ENCODE measurements at regions not wholly inside any gene's neighbourhood (a gene's known extent, or its start where the extent isn't known, plus 50 kb on each side); places are given as distances from the start of the nearest gene placed in this dataset.
A peak's percentile ranks its signal among the peaks of the same experiment; 100 is the strongest.
"Not testable (repeated sequence)": the region's sequence is repeated elsewhere in the genome, so short reads cannot be mapped to it uniquely, and the experiment has no call there.

DNA sequence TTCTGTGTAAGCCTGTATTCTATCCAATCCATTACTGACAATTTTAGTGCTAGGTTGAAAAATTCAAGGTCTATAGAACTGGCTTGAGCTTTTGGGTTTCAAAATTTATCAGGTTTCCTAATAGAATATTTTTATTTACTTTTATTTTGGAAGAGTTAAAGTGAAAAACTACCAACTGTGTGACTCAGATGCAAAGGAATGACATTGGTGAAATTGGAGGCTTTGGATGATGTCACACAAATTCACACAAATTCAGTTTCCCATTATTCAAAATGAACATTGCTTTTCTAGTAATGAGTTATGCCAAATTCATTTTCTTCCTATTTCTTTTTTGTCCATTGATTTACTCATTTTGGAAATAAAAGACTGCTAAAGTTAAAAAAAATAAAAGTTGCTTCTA is 186.9 kb downstream of the ALX1 start:
- Histone ChIP-seq H3K9ac (ENCODE audit: low read depth, low read length) (no peak overlapping the region), H3K4me1 (ENCODE audit: control insufficient read depth, insufficient read depth, low read length) (peaks cover 21% of the 10 kb centered on the region), H3K27ac (ENCODE audit: low read depth, low read length) (no peak overlapping the region)

DNA sequence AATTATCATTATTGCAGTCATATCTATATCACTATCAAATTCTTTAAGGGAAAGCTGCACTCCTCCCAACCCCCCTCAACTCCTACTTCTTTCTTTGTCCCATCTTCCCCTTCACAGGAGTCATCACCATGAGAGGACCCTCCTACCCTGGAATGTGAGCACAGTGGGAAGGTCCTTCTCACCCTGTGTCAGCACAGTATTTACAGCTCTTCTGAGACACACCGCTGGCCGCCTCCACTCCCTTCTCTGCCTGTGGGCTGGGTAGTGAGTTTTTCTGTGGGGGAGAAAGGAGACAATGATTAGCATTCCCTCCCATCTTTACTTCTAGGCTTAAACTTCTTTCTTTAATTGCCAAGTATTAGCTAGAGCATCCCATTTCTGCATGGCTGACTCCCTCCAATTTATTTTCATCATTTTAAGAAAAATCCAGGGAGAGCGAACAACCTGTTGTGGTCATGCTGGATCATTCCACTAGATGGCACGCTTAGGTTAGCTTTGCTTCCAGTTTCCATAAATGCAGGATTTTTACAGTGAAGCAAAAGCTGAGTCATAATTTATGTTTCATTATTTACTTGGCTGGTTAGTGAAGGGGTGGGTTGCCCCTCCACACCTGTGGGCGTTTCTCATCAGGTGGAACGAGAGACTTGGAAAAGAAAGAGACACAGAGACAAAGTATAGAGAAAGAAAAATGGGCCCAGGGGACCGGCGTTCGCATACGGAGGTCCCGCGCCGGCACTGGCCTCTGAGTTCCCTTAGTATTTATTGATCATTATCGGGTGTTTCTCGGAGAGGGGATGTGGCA is 188.5 kb downstream of the ALX1 start:
- peak overlapping the region; percentile 86 for H3K27ac ChIP-seq (ENCODE audit: low read depth, low read length)
- no peaks in the 10 kb centered on the region for H3K9me3 ChIP-seq (ENCODE audit: control insufficient read depth, insufficient read depth, low read length)
- H3K27me3 ChIP-seq (ENCODE audit: control insufficient read depth, insufficient read depth, low read length): no peaks in the 10 kb centered on the region
- H3K4me3 ChIP-seq (ENCODE audit: low read depth, low read length): peak overlapping the region; percentile 50
- H3K4me1 ChIP-seq (ENCODE audit: control insufficient read depth, insufficient read depth, low read length): peaks cover 21% of the 10 kb centered on the region
- peak overlapping the region; percentile 47; the same call in 1 of the 2 replicates for H3K9ac ChIP-seq (ENCODE audit: low read depth, low read length)
- no peaks in the 10 kb centered on the region for H3K36me3 ChIP-seq (ENCODE audit: control insufficient read depth, insufficient read depth, low read length)

More for the DNA sequence above, 186.9 kb downstream of the ALX1 start:
- Histone ChIP-seq H3K9me3 (ENCODE audit: control insufficient read depth, insufficient read depth, low read length) (no peaks in the 10 kb centered on the region), H3K27me3 (ENCODE audit: control insufficient read depth, insufficient read depth, low read length) (no peaks in the 10 kb centered on the region), H3K4me3 (ENCODE audit: low read depth, low read length) (no peak overlapping the region), H3K36me3 (ENCODE audit: control insufficient read depth, insufficient read depth, low read length) (no peaks in the 10 kb centered on the region)

DNA sequence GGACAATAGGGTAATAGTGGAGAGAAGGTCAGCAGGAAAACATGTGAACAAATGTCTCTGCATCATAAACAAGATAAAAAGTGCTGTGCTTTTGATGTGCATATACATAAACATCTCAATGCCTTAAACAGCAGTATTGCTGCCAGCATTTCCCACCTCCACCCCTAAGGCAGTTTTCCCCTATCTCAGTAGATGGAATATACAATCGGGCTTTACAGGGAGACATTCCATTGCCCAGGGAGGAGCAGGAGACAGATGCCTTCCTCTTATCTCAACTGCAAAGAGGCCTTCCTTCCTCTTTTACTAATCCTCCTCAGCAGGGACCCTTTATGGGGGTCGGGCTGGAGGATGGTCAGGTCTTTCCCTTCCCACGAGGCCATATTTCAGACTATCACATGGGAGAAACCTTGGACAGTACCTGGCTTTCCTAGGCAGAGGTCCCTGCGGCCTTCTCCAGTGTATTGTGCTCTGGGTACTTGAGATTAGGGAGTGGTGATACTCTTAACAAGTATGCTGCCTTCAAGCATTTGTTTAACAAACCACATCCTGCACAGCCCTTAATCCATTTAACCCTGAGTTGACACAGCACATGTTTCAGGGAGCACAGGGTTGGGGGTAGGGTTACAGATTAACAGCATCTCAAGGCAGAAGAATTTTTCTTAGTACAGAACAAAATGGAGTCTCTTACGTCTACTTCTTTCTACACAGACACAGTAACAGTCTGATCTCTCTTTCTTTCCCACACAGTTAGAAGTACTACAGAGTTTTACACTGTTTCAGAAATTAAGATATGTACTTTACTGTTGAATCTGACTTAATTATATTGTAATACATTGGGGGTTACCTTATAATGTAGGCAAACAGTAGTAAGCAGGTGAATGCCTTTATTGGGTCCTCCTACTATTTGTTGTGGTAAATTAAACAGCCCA is 189.4 kb downstream of the ALX1 start:
- H3K4me1 ChIP-seq (ENCODE audit: control insufficient read depth, insufficient read depth, low read length): peaks cover 21% of the 10 kb centered on the region
- not testable (repeated sequence) for H3K36me3 ChIP-seq (ENCODE audit: control insufficient read depth, insufficient read depth, low read length); H3K27me3 ChIP-seq (ENCODE audit: control insufficient read depth, insufficient read depth, low read length); H3K9me3 ChIP-seq (ENCODE audit: control insufficient read depth, insufficient read depth, low read length)
- 0 out of 2 replicates have a peak overlapping the region, but pooled peaks have one; percentile 3 for H3K9ac ChIP-seq (ENCODE audit: low read depth, low read length)
- peak overlapping the region; percentile 86 for H3K27ac ChIP-seq (ENCODE audit: low read depth, low read length)
- H3K4me3 ChIP-seq (ENCODE audit: low read depth, low read length): peak overlapping the region; percentile 50; the same call in 1 of the 2 replicates

GRCh38 chr12:85475277-85475676 is 195.3 kb downstream of the ALX1 start:
- H3K27ac ChIP-seq (ENCODE audit: low read depth, low read length); H3K4me3 ChIP-seq (ENCODE audit: low read depth, low read length); H3K36me3 ChIP-seq (ENCODE audit: control insufficient read depth, insufficient read depth, low read length); H3K27me3 ChIP-seq (ENCODE audit: control insufficient read depth, insufficient read depth, low read length); H3K9me3 ChIP-seq (ENCODE audit: control insufficient read depth, insufficient read depth, low read length); H3K9ac ChIP-seq (ENCODE audit: low read depth, low read length); H3K4me1 ChIP-seq (ENCODE audit: control insufficient read depth, insufficient read depth, low read length): not testable (repeated sequence)

DNA sequence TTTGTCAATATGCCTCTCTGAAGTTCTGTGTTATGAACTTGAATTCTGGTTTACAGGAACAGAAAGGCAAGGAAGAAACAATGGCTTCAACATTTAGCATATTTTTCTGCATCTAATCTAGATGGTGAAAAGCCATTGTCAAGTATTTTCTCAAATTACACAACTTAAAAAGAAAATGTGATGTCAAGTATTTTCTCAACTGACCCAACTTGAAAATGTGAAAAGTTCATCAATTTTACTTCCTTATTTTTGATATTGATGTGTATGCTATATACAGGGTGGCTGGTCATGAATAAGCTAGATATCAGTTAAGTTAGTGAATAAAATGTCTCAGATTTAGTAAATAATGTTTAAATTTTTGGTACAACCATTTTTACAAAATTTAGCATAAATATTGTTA is 196.7 kb downstream of the ALX1 start:
- Histone ChIP-seq H3K9me3 (ENCODE audit: control insufficient read depth, insufficient read depth, low read length) (no peaks in the 10 kb centered on the region), H3K9ac (ENCODE audit: low read depth, low read length) (no peak overlapping the region), H3K4me3 (ENCODE audit: low read depth, low read length) (no peak overlapping the region), H3K36me3 (ENCODE audit: control insufficient read depth, insufficient read depth, low read length) (no peaks in the 10 kb centered on the region), H3K27ac (ENCODE audit: low read depth, low read length) (no peak overlapping the region), H3K27me3 (ENCODE audit: control insufficient read depth, insufficient read depth, low read length) (no peaks in the 10 kb centered on the region), H3K4me1 (ENCODE audit: control insufficient read depth, insufficient read depth, low read length) (no peaks in the 10 kb centered on the region)

GRCh38 chr12:85484387-85484786 is 204.4 kb downstream of the ALX1 start:
- peaks cover 7% of the 10 kb centered on the region for H3K4me1 ChIP-seq (ENCODE audit: control insufficient read depth, insufficient read depth, low read length)
- no peaks in the 10 kb centered on the region for H3K36me3 ChIP-seq (ENCODE audit: control insufficient read depth, insufficient read depth, low read length)
- no peaks in the 10 kb centered on the region for H3K9me3 ChIP-seq (ENCODE audit: control insufficient read depth, insufficient read depth, low read length)
- no peak overlapping the region for H3K27ac ChIP-seq (ENCODE audit: low read depth, low read length)
- no peak overlapping the region for H3K4me3 ChIP-seq (ENCODE audit: low read depth, low read length)
- H3K9ac ChIP-seq (ENCODE audit: low read depth, low read length): no peak overlapping the region
- H3K27me3 ChIP-seq (ENCODE audit: control insufficient read depth, insufficient read depth, low read length): no peaks in the 10 kb centered on the region

DNA sequence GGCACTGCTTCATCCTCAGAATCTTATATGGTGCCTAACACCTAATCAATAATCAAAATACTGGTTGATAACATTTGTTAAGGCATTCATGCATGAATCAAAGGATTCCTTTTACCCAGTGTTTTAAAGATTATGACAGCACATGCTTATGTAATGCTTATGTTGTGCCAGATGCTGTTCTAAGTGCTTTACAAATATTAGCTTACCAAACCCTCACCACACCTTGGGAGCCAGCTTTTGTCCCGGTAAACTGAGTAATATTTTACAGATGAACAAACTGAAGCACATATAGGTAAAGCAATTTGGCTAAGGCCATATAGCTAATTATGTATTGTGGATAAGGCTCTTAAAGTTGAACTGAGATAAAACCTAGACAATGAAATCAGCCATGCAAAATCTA is 209.2 kb downstream of the ALX1 start:
- Histone ChIP-seq H3K9ac (ENCODE audit: low read depth, low read length) (no peak overlapping the region), H3K4me1 (ENCODE audit: control insufficient read depth, insufficient read depth, low read length) (no peaks in the 10 kb centered on the region)

GRCh38 chr12:85504164-85504563 is 224.1 kb downstream of the ALX1 start:
- Histone ChIP-seq H3K9me3 (ENCODE audit: control insufficient read depth, insufficient read depth, low read length) (no peaks in the 10 kb centered on the region), H3K36me3 (ENCODE audit: control insufficient read depth, insufficient read depth, low read length) (no peaks in the 10 kb centered on the region), H3K4me3 (ENCODE audit: low read depth, low read length) (no peak overlapping the region), H3K4me1 (ENCODE audit: control insufficient read depth, insufficient read depth, low read length) (no peaks in the 10 kb centered on the region), H3K27ac (ENCODE audit: low read depth, low read length) (no peak overlapping the region), H3K9ac (ENCODE audit: low read depth, low read length) (no peak overlapping the region), H3K27me3 (ENCODE audit: control insufficient read depth, insufficient read depth, low read length) (no peaks in the 10 kb centered on the region)

More for the DNA sequence above, 209.2 kb downstream of the ALX1 start:
- Histone ChIP-seq H3K4me3 (ENCODE audit: low read depth, low read length) (no peak overlapping the region), H3K27me3 (ENCODE audit: control insufficient read depth, insufficient read depth, low read length) (no peaks in the 10 kb centered on the region), H3K36me3 (ENCODE audit: control insufficient read depth, insufficient read depth, low read length) (no peaks in the 10 kb centered on the region), H3K9me3 (ENCODE audit: control insufficient read depth, insufficient read depth, low read length) (no peaks in the 10 kb centered on the region), H3K27ac (ENCODE audit: low read depth, low read length) (no peak overlapping the region)

DNA sequence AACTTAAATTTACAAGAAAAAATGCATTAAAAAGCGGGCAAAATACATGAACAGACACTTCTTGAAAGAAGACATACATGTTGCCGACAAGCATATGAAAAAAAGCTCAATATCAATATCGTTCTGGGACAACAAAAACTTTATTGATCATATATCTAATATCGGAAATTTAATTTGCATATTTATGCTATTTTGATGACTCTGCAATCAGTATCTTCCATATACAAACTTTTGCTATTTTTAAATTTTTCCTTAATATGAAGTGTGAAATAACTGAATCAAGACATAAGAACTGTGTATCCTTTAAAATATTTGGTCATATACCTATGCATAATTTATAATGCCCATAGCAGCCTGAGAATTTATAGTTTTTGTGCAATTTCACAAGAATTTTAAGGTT is 224.6 kb downstream of the ALX1 start:
- Histone ChIP-seq H3K4me1 (ENCODE audit: control insufficient read depth, insufficient read depth, low read length) (no peaks in the 10 kb centered on the region), H3K27me3 (ENCODE audit: control insufficient read depth, insufficient read depth, low read length) (no peaks in the 10 kb centered on the region), H3K27ac (ENCODE audit: low read depth, low read length) (no peak overlapping the region), H3K9me3 (ENCODE audit: control insufficient read depth, insufficient read depth, low read length) (no peaks in the 10 kb centered on the region), H3K36me3 (ENCODE audit: control insufficient read depth, insufficient read depth, low read length) (no peaks in the 10 kb centered on the region), H3K4me3 (ENCODE audit: low read depth, low read length) (no peak overlapping the region), H3K9ac (ENCODE audit: low read depth, low read length) (no peak overlapping the region)

DNA sequence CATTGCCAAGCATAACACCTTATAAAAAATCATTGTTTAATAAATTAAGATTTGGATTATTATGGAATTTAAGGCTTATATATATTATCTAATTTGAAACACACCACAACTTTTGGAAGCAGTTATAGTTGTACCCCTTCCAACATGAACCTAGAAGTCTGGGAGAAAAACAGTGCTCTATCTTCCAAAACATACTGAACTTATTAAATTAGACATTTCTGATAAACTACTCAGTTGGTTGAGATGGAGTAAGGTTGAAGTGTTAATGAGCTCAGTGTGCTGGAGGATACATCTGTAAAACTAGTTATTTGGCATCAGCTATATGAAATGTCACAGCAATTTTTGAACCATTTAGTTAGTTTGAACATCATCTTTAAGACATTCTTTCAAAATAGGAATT is 227.4 kb downstream of the ALX1 start:
- H3K27ac ChIP-seq (ENCODE audit: low read depth, low read length): no peak overlapping the region
- no peak overlapping the region for H3K4me3 ChIP-seq (ENCODE audit: low read depth, low read length)
- no peaks in the 10 kb centered on the region for H3K36me3 ChIP-seq (ENCODE audit: control insufficient read depth, insufficient read depth, low read length)

More for the DNA sequence above, 227.4 kb downstream of the ALX1 start:
- Histone ChIP-seq H3K9me3 (ENCODE audit: control insufficient read depth, insufficient read depth, low read length) (no peaks in the 10 kb centered on the region), H3K9ac (ENCODE audit: low read depth, low read length) (no peak overlapping the region), H3K4me1 (ENCODE audit: control insufficient read depth, insufficient read depth, low read length) (no peaks in the 10 kb centered on the region), H3K27me3 (ENCODE audit: control insufficient read depth, insufficient read depth, low read length) (no peaks in the 10 kb centered on the region)
